Body of pancreas (tissue), 4 donors: ENCODE measurements at regions not wholly inside any gene's neighbourhood (a gene's known extent, or its start where the extent isn't known, plus 50 kb on each side); places are given as distances from the start of the nearest gene placed in this dataset.

Source experiments
- ATAC-seq: fragments of 150-250 bp; one replicate; pipeline ENCODE4 v1.9.1; 2016
- DNase-seq, 4 donors: peaks; one replicate each; pipeline ENCODE4 v3.0.0-alpha.2; 2019
- H3K27ac ChIP-seq, 4 donors: fragments of 200-600 bp; sonication (generic); 1 replicate in 3 of 4; 2 replicates in 1 of 4; pipeline versions ENCODE4 v1.5.1 to v1.6.1; 2016 to 2019; ENCODE audit warnings: mild to moderate bottlenecking in 1 of 4, mixed read lengths in 1 of 4, moderate library complexity in 1 of 4
- H3K27me3 ChIP-seq, 2 donors: fragments of 200-600 bp; sonication (generic); one replicate each; pipeline ENCODE4 v1.6.0; 2016; ENCODE audit warnings: mild to moderate bottlenecking in 1 of 2
- H3K36me3 ChIP-seq, 2 donors: fragments of 200-600 bp; sonication (generic); replicated peaks in 1 of 2; 2 replicates each; pipeline ENCODE4 v1.5.1; 2016; ENCODE audit warnings: low read depth in 2 of 2; ENCODE audit not compliant: insufficient read depth in 1 of 2
- H3K4me1 ChIP-seq: fragments of 200-600 bp; sonication (generic); one replicate; pipeline ENCODE4 v1.6.0; 2016
- H3K4me3 ChIP-seq, 2 donors: fragments of 200-600 bp; sonication (generic); 1 replicate in 1 of 2; 2 replicates in 1 of 2; pipeline ENCODE4 v1.5.1; 2016 to 2019
- H3K9me3 ChIP-seq, 3 donors: fragments of 200-600 bp; sonication (generic); 1 replicate in 2 of 3; 2 replicates in 1 of 3; pipeline ENCODE4 v1.5.1; 2016
- POLR2A ChIP-seq, 3 donors: fragments of 450-650 bp; IDR thresholded peaks; one replicate each; pipeline ENCODE4 v1.6.1; 2016; ENCODE audit warnings: antibody characterized with exemption in 3 of 3, mild to moderate bottlenecking in 2 of 3
- WGBS, 2 donors: methylation state at CpG; one replicate each; pipeline ENCODE4 v1.1.5; 2017; 5-methylcytosine and 5-hydroxymethylcytosine counted together
- intact Hi-C: fragments of 100-400 bp; cut with DNase I; formaldehyde crosslinking; loops from one replicate; pipeline ENCODE4 v1.15.1; 2023
- TF ChIP-seq, protein P1 (sequence below), 7 experiments: fragments of 450-650 bp in 4 of 7; fragments of 200-600 bp in 3 of 7; sonication (generic) in 3 of 7; IDR thresholded peaks; one replicate each; pipeline ENCODE4 v1.5.1; 2016 to 2019; ENCODE audit warnings: antibody characterized with exemption in 7 of 7

- TF ChIP-seq, protein P1, sequence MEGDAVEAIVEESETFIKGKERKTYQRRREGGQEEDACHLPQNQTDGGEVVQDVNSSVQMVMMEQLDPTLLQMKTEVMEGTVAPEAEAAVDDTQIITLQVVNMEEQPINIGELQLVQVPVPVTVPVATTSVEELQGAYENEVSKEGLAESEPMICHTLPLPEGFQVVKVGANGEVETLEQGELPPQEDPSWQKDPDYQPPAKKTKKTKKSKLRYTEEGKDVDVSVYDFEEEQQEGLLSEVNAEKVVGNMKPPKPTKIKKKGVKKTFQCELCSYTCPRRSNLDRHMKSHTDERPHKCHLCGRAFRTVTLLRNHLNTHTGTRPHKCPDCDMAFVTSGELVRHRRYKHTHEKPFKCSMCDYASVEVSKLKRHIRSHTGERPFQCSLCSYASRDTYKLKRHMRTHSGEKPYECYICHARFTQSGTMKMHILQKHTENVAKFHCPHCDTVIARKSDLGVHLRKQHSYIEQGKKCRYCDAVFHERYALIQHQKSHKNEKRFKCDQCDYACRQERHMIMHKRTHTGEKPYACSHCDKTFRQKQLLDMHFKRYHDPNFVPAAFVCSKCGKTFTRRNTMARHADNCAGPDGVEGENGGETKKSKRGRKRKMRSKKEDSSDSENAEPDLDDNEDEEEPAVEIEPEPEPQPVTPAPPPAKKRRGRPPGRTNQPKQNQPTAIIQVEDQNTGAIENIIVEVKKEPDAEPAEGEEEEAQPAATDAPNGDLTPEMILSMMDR (IDR thresholded peaks at IDR 0.05), result no peak
- no peak for TF ChIP-seq POLR2A (IDR thresholded peaks at IDR 0.05)
- Histone ChIP-seq H3K27me3 (no peaks in the 10 kb centered on the region), H3K9me3 (no peaks in the 10 kb centered on the region), H3K4me1 (no peaks in the 10 kb centered on the region), H3K36me3 (no peaks in the 10 kb centered on the region), H3K27ac (no peak overlapping the region), H3K4me3 (no peak overlapping the region)
- ATAC-seq (no peak), DNase-seq (no peak)
- intact Hi-C loops, result no loop called here
- WGBS, 2 donors, result 80 to 86% methylated on average over 5 of the region's 5 CpGs
Measured at GRCh38 chr13:53822136-53822535, 793.5 kb downstream of the OLFM4 start.

DNA sequence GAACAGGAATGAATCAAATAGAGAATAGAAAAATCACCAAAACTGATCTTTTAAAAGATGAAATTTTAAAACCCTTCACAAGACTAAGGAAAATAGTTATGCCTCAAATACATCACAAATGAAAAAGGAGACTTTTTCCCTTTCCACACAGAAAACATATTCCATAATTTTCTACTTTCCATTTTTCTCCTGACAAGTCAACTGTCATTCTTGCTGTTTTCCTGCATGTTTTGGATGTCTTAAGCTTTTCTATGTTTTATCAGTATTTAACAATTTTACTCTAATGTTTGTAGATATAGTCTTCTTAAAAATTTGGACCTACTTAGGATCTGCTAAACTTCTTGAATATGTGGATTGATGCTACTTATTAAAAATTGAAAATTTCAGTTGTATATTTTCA is 810.8 kb downstream of the OLFM4 start:
- ATAC-seq (no peak), DNase-seq (no peak)
- Histone ChIP-seq H3K27ac (no peak overlapping the region), H3K4me1 (no peaks in the 10 kb centered on the region), H3K36me3 (no peaks in the 10 kb centered on the region), H3K9me3 (no peaks in the 10 kb centered on the region), H3K4me3 (no peak overlapping the region), H3K27me3 (no peaks in the 10 kb centered on the region)
- TF ChIP-seq, protein P1 (IDR thresholded peaks at IDR 0.05), result no peak
- TF ChIP-seq POLR2A (IDR thresholded peaks at IDR 0.05), result no peak
- intact Hi-C loops, result no loop called here

- DNase-seq (no peak), ATAC-seq (no peak)
- Histone ChIP-seq H3K36me3 (no peaks in the 10 kb centered on the region), H3K4me3 (no peak overlapping the region), H3K27me3 (no peaks in the 10 kb centered on the region), H3K27ac (no peak overlapping the region), H3K9me3 (no peaks in the 10 kb centered on the region), H3K4me1 (no peaks in the 10 kb centered on the region)
- intact Hi-C loops, result no loop called here
- TF ChIP-seq, protein P1 (IDR thresholded peaks at IDR 0.05), result no peak
- no peak for TF ChIP-seq POLR2A (IDR thresholded peaks at IDR 0.05)
- WGBS, 2 donors, result 56 to 65% methylated on average over 6 of the region's 6 CpGs
Measured at GRCh38 chr13:53844473-53845146, 816.0 kb downstream of the OLFM4 start.

DNA sequence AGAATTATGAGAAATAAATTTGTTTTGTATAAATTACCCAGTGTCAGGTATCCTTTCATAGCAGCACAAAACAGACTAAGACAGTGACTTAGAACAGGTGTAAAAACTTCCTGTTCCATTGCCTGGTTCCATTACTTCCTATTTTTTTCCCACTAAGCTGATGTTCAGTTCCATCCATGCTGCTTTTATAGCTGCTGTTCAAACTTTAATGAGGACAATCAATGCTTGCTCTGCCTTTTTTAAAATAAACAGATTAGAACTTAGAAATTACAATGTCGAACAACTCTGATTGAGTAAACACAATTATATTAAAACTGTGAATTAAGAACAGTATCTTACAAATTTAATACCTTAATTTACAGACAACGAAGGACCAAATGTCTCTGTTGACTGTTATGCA is 818.9 kb downstream of the OLFM4 start:
- TF ChIP-seq, protein P1 (IDR thresholded peaks at IDR 0.05), result no peak
- no peak for ATAC-seq
- no peaks in the 10 kb centered on the region for H3K36me3 ChIP-seq
- intact Hi-C loops, result no loop called here
- 73 to 80% methylated on average over 2 of the region's 2 CpGs for WGBS, 2 donors
- H3K27me3 ChIP-seq, result no peaks in the 10 kb centered on the region
- no peak overlapping the region for H3K27ac ChIP-seq
- no peak overlapping the region for H3K4me3 ChIP-seq
- no peaks in the 10 kb centered on the region for H3K9me3 ChIP-seq
- no peak for DNase-seq
- no peaks in the 10 kb centered on the region for H3K4me1 ChIP-seq

GRCh38 chr13:53848366-53848961 is 819.9 kb downstream of the OLFM4 start:
- no peaks in the 10 kb centered on the region for H3K9me3 ChIP-seq
- no peaks in the 10 kb centered on the region for H3K4me1 ChIP-seq
- H3K4me3 ChIP-seq, result no peak overlapping the region
- intact Hi-C loops, result no loop called here
- DNase-seq (no peak), ATAC-seq (no peak)
- H3K27me3 ChIP-seq, result no peaks in the 10 kb centered on the region
- H3K27ac ChIP-seq, result no peak overlapping the region
- WGBS, 2 donors, result 60 to 61% methylated on average over 7 of the region's 7 CpGs
- no peaks in the 10 kb centered on the region for H3K36me3 ChIP-seq
- TF ChIP-seq POLR2A (IDR thresholded peaks at IDR 0.05), result no peak
- TF ChIP-seq, protein P1 (IDR thresholded peaks at IDR 0.05), result no peak
